OCI-LY1 (cell line): ENCODE measurements at regions not wholly inside any gene's neighbourhood (a gene's known extent, or its start where the extent isn't known, plus 50 kb on each side); places are given as distances from the start of the nearest gene placed in this dataset.

ENCODE experiments used
- H2AFZ ChIP-seq: fragments of 200-600 bp; sonication (generic), shearing (Covaris generic); 2 replicates; pipeline ENCODE4 v1.6.0; 2014; ENCODE audit warnings: antibody characterized with exemption, mild to moderate bottlenecking, low read length
- H3F3A ChIP-seq: fragments of 200-600 bp; sonication (generic), shearing (Covaris generic); 2 replicates; pipeline ENCODE4 v1.6.0; 2014; ENCODE audit warnings: mild to moderate bottlenecking, antibody characterized with exemption, low read length, moderate library complexity; ENCODE audit not compliant: insufficient read depth
- H3K27ac ChIP-seq: fragments of 200-600 bp; sonication (generic); 2 replicates; pipeline ENCODE4 v1.5.1; 2014; ENCODE audit warnings: low read length, mixed run types, mild to moderate bottlenecking, low read depth; ENCODE audit not compliant: poor library complexity, severe bottlenecking
- H3K27me3 ChIP-seq: fragments of 200-600 bp; sonication (generic); 2 replicates; pipeline ENCODE4 v1.6.0; 2014; ENCODE audit warnings: antibody characterized with exemption, mild to moderate bottlenecking, low read length, moderate library complexity; ENCODE audit not compliant: insufficient read depth
- H3K36me3 ChIP-seq: fragments of 200-600 bp; sonication (generic); 2 replicates; pipeline ENCODE4 v1.6.1; 2014; ENCODE audit warnings: mild to moderate bottlenecking, antibody characterized with exemption, low read length, moderate library complexity, mixed read lengths; ENCODE audit not compliant: insufficient read depth
- H3K4me1 ChIP-seq: fragments of 200-600 bp; sonication (generic); 2 replicates; pipeline ENCODE4 v1.5.1; 2014; ENCODE audit warnings: mild to moderate bottlenecking, low read length, moderate library complexity; ENCODE audit not compliant: insufficient read depth, severe bottlenecking
- H3K4me2 ChIP-seq: fragments of 200-600 bp; sonication (generic), shearing (Covaris generic); 2 replicates; pipeline ENCODE4 v1.6.1; 2014; ENCODE audit warnings: low read length
- H3K4me3 ChIP-seq: fragments of 200-600 bp; sonication (generic); 2 replicates; pipeline ENCODE4 v1.5.1; 2014; ENCODE audit warnings: low read length, low read depth, mild to moderate bottlenecking, mixed read lengths; ENCODE audit not compliant: poor library complexity, severe bottlenecking
- H3K79me2 ChIP-seq: fragments of 200-600 bp; shearing (Covaris generic); 2 replicates; pipeline ENCODE4 v1.6.1; 2016; ENCODE audit warnings: mixed run types, low read length, mixed read lengths; ENCODE audit not compliant: insufficient read depth
- H3K9ac ChIP-seq: fragments of 200-600 bp; sonication (generic), shearing (Covaris generic); 2 replicates; pipeline ENCODE4 v1.6.1; 2014; ENCODE audit warnings: mild to moderate bottlenecking, low read length, mixed read lengths
- H3K9me2 ChIP-seq: fragments of 200-600 bp; sonication (generic), shearing (Covaris generic); 2 replicates; pipeline ENCODE4 v1.6.1; 2014; ENCODE audit warnings: low read depth, mild to moderate bottlenecking, low read length, mixed read lengths
- H3K9me3 ChIP-seq: fragments of 200-600 bp; shearing (Covaris generic); 2 replicates; pipeline ENCODE4 v1.6.1; 2014; ENCODE audit warnings: low read length, mixed read lengths
- H4K20me1 ChIP-seq: fragments of 200-600 bp; sonication (generic), shearing (Covaris generic); 2 replicates; pipeline ENCODE4 v1.6.0; 2016; ENCODE audit warnings: mild to moderate bottlenecking, low read length; ENCODE audit not compliant: insufficient read depth
- CTCF ChIP-seq: fragments of 200-600 bp; sonication (generic), shearing (Covaris generic); IDR thresholded peaks from 2 replicates; pipeline ENCODE4 v1.5.1; 2017; ENCODE audit warnings: mild to moderate bottlenecking, antibody characterized with exemption, low read length, moderate library complexity, mixed read lengths
- EZH2 ChIP-seq: fragments of 200-600 bp; sonication (generic), shearing (Covaris generic); IDR thresholded peaks from 2 replicates; pipeline ENCODE4 v1.8.0; 2017; ENCODE audit warnings: borderline replicate concordance, mixed run types, mild to moderate bottlenecking, antibody characterized with exemption, low read length, moderate library complexity, mixed read lengths

GRCh38 chr3:59514865-59515482 is 465.1 kb upstream of the CFAP20DC start:
- Histone ChIP-seq H3K4me1 (no peaks in the 10 kb centered on the region), H3F3A (no peaks in the 10 kb centered on the region), H3K9ac (no peak overlapping the region), H3K4me3 (no peak overlapping the region), H2AFZ (no peak overlapping the region), H3K27ac (no peak overlapping the region), H3K4me2 (no peak overlapping the region), H4K20me1 (no peaks in the 10 kb centered on the region), H3K27me3 (no peaks in the 10 kb centered on the region), H3K79me2 (no peaks in the 10 kb centered on the region), H3K36me3 (no peaks in the 10 kb centered on the region), H3K9me3 (no peaks in the 10 kb centered on the region), H3K9me2 (no peaks in the 10 kb centered on the region)
- no peak for TF ChIP-seq CTCF
- no peak for TF ChIP-seq EZH2

- Histone ChIP-seq H3F3A (no peaks in the 10 kb centered on the region), H3K9me3 (no peaks in the 10 kb centered on the region), H3K4me3 (no peak overlapping the region), H3K4me2 (no peak overlapping the region), H3K79me2 (no peaks in the 10 kb centered on the region), H3K9ac (no peak overlapping the region), H4K20me1 (no peaks in the 10 kb centered on the region), H3K36me3 (no peaks in the 10 kb centered on the region), H2AFZ (no peak overlapping the region), H3K9me2 (no peaks in the 10 kb centered on the region), H3K4me1 (no peaks in the 10 kb centered on the region), H3K27me3 (no peaks in the 10 kb centered on the region), H3K27ac (no peak overlapping the region)
- no peak for TF ChIP-seq EZH2
Observed at GRCh38 chr3:59513570-59513969, 463.7 kb upstream of the CFAP20DC start.

GRCh38 chr3:59512066-59512465 is 462.2 kb upstream of the CFAP20DC start:
- Histone ChIP-seq H3K36me3 (no peaks in the 10 kb centered on the region), H2AFZ (no peak overlapping the region), H3K27me3 (peaks cover 6% of the 10 kb centered on the region; the same call in 1 of the 2 replicates), H3K9me3 (no peaks in the 10 kb centered on the region), H3K79me2 (no peaks in the 10 kb centered on the region), H3K4me2 (no peak overlapping the region), H4K20me1 (no peaks in the 10 kb centered on the region), H3F3A (no peaks in the 10 kb centered on the region), H3K27ac (no peak overlapping the region), H3K9ac (no peak overlapping the region), H3K9me2 (no peaks in the 10 kb centered on the region), H3K4me3 (no peak overlapping the region), H3K4me1 (no peaks in the 10 kb centered on the region)
- no peak for TF ChIP-seq CTCF
- no peak for TF ChIP-seq EZH2

- no peaks in the 10 kb centered on the region for H3K79me2 ChIP-seq
- no peaks in the 10 kb centered on the region for H3K36me3 ChIP-seq
- no peaks in the 10 kb centered on the region for H3K9me2 ChIP-seq
Observed at GRCh38 chr3:59510576-59510975, 460.8 kb upstream of the CFAP20DC start.

More at GRCh38 chr3:59510576-59510975, 460.8 kb upstream of the CFAP20DC start:
- Histone ChIP-seq H3F3A (no peaks in the 10 kb centered on the region), H3K4me3 (no peak overlapping the region), H3K4me2 (no peak overlapping the region), H3K9ac (no peak overlapping the region), H3K9me3 (no peaks in the 10 kb centered on the region), H4K20me1 (no peaks in the 10 kb centered on the region), H3K27ac (no peak overlapping the region), H3K4me1 (no peaks in the 10 kb centered on the region), H3K27me3 (peaks cover 6% of the 10 kb centered on the region; the same call in 1 of the 2 replicates), H2AFZ (no peak overlapping the region)
- TF ChIP-seq EZH2 (no peak), CTCF (no peak)
